OCI-LY7 (cell line): ENCODE measurements at regions not wholly inside any gene's neighbourhood (a gene's known extent, or its start where the extent isn't known, plus 50 kb on each side); places are given as distances from the start of the nearest gene placed in this dataset.

Source experiments
- CTCF ChIP-seq: fragments of 200-600 bp; sonication (generic); conservative IDR thresholded peaks from 2 replicates; pipeline ENCODE4 v1.5.1; 2014; ENCODE audit warnings: mild to moderate bottlenecking, antibody characterized with exemption, low read length, moderate library complexity, mixed read lengths
- EZH2phosphoT487 ChIP-seq: fragments of 200-600 bp; sonication (generic); IDR thresholded peaks from 2 replicates; pipeline ENCODE4 v1.6.1; 2018; ENCODE audit warnings: low read depth, borderline replicate concordance, mild to moderate bottlenecking, mixed run types, antibody characterized with exemption, low read length, moderate library complexity, mixed read lengths

- TF ChIP-seq CTCF (no peak), EZH2phosphoT487 (no peak)
Measured at GRCh38 chr4:159706704-159707103, 603.8 kb downstream of the RAPGEF2 start.
